ENCODE measurements at regions not wholly inside any gene's neighbourhood (a gene's known extent, or its start where the extent isn't known, plus 50 kb on each side); places are given as distances from the start of the nearest gene placed in this dataset.

DNA sequence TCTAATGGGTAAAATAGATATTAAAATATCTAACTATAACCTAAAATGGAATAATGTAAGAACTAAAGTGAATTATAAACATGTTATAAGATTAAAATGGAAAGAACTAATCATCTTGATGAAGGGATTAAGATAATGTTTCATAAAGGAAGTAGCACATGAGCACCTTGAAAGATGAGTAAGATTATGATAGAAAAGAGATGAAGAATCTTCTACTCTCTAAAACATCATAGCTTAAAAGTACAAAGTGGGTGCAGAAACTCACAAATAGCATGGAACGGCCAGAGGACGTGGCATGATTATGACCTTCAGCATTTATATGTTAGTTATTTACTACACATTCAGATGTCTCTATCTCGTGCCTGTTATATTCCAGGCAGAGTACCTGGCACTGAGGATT lies 76.2 kb upstream of the COL5A2 start:
- Histone ChIP-seq H4K20me1 (ENCODE audit: control insufficient read depth, insufficient read depth, low read depth, low read length) (no peaks in the 10 kb centered on the region), H3K4me1 (ENCODE audit: control insufficient read depth, low read length) (no peaks in the 10 kb centered on the region), H3K4me2 (ENCODE audit: low read length) (no peak overlapping the region), H3K9me2 (replicated peaks; ENCODE audit: control insufficient read depth, low read length) (no peaks in the 10 kb centered on the region), H3K9me3 (ENCODE audit: control insufficient read depth, insufficient read depth, low read length) (no peaks in the 10 kb centered on the region), H3K27me3 (ENCODE audit: control insufficient read depth, low read length) (no peaks in the 10 kb centered on the region), H3K36me3 (ENCODE audit: control insufficient read depth, low read length) (no peaks in the 10 kb centered on the region), H3K79me2 (ENCODE audit: control insufficient read depth, low read length) (no peaks in the 10 kb centered on the region), H3K27ac (ENCODE audit: low read depth, low read length) (no peak overlapping the region), H3F3A (ENCODE audit: control insufficient read depth, insufficient read depth) (no peaks in the 10 kb centered on the region), H3K4me3 (ENCODE audit: low read length) (no peak overlapping the region)
- TF ChIP-seq, protein P1, sequence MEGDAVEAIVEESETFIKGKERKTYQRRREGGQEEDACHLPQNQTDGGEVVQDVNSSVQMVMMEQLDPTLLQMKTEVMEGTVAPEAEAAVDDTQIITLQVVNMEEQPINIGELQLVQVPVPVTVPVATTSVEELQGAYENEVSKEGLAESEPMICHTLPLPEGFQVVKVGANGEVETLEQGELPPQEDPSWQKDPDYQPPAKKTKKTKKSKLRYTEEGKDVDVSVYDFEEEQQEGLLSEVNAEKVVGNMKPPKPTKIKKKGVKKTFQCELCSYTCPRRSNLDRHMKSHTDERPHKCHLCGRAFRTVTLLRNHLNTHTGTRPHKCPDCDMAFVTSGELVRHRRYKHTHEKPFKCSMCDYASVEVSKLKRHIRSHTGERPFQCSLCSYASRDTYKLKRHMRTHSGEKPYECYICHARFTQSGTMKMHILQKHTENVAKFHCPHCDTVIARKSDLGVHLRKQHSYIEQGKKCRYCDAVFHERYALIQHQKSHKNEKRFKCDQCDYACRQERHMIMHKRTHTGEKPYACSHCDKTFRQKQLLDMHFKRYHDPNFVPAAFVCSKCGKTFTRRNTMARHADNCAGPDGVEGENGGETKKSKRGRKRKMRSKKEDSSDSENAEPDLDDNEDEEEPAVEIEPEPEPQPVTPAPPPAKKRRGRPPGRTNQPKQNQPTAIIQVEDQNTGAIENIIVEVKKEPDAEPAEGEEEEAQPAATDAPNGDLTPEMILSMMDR (IDR thresholded peaks at IDR 0.05; ENCODE audit: low read depth, low read length, poor library complexity, severe bottlenecking), result no peak
- no peak for TF ChIP-seq EZH2phosphoT487 (IDR thresholded peaks at IDR 0.05; ENCODE audit: borderline replicate concordance, low read length)

DNA sequence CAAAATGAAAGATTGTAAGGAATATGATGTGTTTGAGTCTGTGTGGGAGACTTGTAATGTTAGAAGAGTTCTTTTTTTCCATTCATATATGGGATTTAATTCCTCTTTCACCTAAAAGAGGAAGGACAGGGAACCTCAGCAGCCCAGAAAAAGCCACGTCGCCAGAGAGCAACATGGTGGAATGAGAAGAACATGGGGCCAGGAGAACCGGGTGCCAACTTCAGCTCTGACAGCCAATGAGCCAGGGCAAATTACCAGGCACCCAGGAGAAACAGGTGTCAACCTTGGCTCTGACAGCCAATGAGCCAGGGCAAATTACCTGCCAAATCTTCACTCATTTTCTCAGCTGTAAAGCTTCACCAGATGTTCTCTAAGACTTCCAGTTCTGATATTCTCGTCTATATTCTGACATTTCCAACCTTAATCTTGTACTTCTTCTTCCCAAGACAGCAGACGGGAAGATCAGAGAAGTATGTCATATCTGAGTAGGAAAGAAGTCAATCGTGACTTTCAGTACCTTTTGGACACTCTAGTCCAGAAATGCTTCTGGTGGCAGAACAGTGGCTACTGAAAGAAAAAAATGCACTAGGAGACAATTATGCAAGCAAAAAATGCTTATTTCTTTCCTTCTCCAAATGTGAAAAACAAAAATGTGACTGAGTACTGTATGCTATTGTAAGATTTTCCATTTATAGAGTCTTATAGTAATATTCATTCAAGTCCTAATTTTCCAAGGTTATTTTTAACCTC lies 79.2 kb upstream of the COL5A2 start:
- H3K36me3 ChIP-seq (ENCODE audit: control insufficient read depth, low read length), result no peaks in the 10 kb centered on the region
- no peak overlapping the region for H3K4me2 ChIP-seq (ENCODE audit: low read length)
- no peaks in the 10 kb centered on the region for H3F3A ChIP-seq (ENCODE audit: control insufficient read depth, insufficient read depth)
- no peak overlapping the region for H3K4me3 ChIP-seq (ENCODE audit: low read length)
- no peaks in the 10 kb centered on the region for H3K27me3 ChIP-seq (ENCODE audit: control insufficient read depth, low read length)
- no peaks in the 10 kb centered on the region for H3K4me1 ChIP-seq (ENCODE audit: control insufficient read depth, low read length)
- TF ChIP-seq, protein P1 (IDR thresholded peaks at IDR 0.05; ENCODE audit: low read depth, low read length, poor library complexity, severe bottlenecking), result no peak
- TF ChIP-seq EZH2phosphoT487 (IDR thresholded peaks at IDR 0.05; ENCODE audit: borderline replicate concordance, low read length), result no peak
- no peak overlapping the region for H3K27ac ChIP-seq (ENCODE audit: low read depth, low read length)
- H3K79me2 ChIP-seq (ENCODE audit: control insufficient read depth, low read length), result no peaks in the 10 kb centered on the region
- no peaks in the 10 kb centered on the region for H3K9me2 ChIP-seq (replicated peaks; ENCODE audit: control insufficient read depth, low read length)
- no peaks in the 10 kb centered on the region for H4K20me1 ChIP-seq (ENCODE audit: control insufficient read depth, insufficient read depth, low read depth, low read length)
- no peaks in the 10 kb centered on the region for H3K9me3 ChIP-seq (ENCODE audit: control insufficient read depth, insufficient read depth, low read length)

DNA sequence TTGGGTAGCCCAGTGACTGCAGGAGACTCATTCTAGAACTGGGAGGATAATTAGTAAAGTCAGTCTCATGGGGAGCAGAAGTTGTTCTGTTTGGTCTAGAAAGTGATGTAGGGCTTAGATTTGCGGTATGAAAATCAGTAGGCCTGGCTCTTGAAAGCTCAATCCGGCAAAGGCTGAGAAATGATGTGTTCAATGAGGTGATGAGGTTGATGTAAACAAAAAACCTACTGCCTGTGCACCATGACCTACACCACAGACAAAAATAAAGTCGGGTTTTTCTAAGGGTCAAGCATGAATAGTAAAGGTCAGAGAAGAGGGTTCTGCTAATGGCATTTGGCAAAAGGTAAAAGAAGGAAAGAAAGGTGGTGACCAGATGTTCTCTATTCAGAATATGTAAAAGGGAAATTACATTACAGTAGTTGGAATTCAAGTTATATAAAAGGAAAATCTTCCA lies 80.8 kb upstream of the COL5A2 start:
- H3K36me3 ChIP-seq (ENCODE audit: control insufficient read depth, low read length), result no peaks in the 10 kb centered on the region
- H3F3A ChIP-seq (ENCODE audit: control insufficient read depth, insufficient read depth), result no peaks in the 10 kb centered on the region
- no peaks in the 10 kb centered on the region for H3K4me1 ChIP-seq (ENCODE audit: control insufficient read depth, low read length)
- TF ChIP-seq, protein P1 (IDR thresholded peaks at IDR 0.05; ENCODE audit: low read depth, low read length, poor library complexity, severe bottlenecking), result no peak
- no peak for TF ChIP-seq EZH2phosphoT487 (IDR thresholded peaks at IDR 0.05; ENCODE audit: borderline replicate concordance, low read length)
- no peaks in the 10 kb centered on the region for H3K9me3 ChIP-seq (ENCODE audit: control insufficient read depth, insufficient read depth, low read length)
- H3K9me2 ChIP-seq (replicated peaks; ENCODE audit: control insufficient read depth, low read length), result no peaks in the 10 kb centered on the region
- H3K27ac ChIP-seq (ENCODE audit: low read depth, low read length), result no peak overlapping the region
- no peaks in the 10 kb centered on the region for H4K20me1 ChIP-seq (ENCODE audit: control insufficient read depth, insufficient read depth, low read depth, low read length)
- H3K27me3 ChIP-seq (ENCODE audit: control insufficient read depth, low read length), result no peaks in the 10 kb centered on the region
- no peaks in the 10 kb centered on the region for H3K79me2 ChIP-seq (ENCODE audit: control insufficient read depth, low read length)
- no peak overlapping the region for H3K4me3 ChIP-seq (ENCODE audit: low read length)
- H3K4me2 ChIP-seq (ENCODE audit: low read length), result no peak overlapping the region

Measured in DOHH2 (cell line).